ENCODE measurements at regions not wholly inside any gene's neighbourhood (a gene's known extent, or its start where the extent isn't known, plus 50 kb on each side); places are given as distances from the start of the nearest gene placed in this dataset.

DNA sequence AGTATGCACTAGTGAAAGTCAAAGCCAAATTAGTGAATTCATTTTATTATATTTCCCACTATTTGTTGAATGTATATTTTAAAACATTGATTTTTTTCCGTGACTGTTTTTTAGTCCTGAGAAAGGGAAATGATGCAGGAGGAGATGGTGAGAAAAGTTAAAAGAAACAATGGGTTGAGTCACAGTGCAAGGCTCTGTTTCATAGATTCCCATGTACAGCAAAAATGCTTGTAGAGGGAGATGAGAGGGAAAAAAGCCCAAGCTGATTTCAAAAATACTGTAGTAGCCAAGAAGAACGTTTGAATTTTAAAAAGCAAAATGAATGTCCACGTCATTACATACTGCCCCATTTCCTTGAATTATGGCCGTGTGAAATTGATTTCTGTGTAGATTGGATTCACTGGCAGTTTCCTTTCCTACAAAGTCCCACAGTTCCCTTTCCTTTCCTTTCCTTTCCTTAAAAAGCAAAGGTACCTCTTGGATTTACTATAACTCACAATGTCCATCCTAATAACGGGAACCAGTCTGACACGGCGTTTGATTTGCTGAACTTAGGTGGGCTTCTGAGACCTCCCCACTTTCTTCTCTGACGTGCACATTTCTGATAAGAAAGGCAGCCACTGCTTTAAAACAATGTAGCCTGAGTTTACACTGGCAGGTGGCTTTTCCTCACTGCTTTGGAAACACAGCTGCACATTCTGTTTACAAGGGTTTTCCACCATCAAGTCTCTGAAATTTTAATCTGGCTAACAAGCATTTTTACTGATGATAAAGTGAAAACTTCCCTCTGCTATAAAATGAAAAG lies 63.7 kb downstream of the SPCS3 start:
- no peak for DNase-seq (ENCODE audit: low read depth, low spot score)

DNA sequence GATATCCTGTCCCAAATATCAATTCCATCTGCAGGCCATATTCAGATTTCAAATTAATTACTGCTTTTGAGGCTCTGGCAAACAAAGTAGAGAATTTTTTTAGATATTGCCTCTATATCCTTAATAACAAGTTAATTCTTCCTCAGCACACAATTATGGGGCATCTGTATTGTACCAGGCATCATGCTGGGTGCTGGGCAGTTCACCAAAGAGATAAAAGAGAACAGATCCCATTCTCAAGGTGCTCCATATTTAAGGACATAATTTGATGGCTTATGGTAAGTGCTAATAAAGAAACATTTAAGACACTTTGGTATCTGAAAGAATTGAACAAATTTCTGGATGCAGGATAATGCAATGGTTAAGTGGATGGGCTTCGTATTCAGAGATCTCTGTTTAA lies 65.8 kb downstream of the SPCS3 start:
- DNase-seq (ENCODE audit: low read depth, low spot score): no peak

DNA sequence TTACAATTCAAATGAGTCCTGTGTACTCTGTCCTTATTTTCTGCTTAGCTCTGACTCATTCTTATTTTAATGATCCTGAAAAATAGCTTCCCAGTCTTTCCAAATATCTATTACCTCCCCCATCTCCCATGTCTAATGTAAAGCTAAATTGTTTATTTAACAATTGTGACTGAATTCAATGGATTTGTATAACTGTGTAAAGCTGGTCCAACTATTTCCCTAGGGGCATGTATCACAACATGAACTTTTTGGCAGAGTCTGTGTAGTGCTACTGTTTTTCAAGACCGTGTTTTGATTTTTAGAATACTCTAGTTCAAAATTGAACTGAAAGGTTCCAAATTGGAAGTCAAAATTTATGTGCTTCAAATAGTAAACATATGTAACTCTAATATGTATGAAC lies 67.8 kb downstream of the SPCS3 start:
- peak; percentile 65 for DNase-seq (ENCODE audit: low read depth, low spot score)

- no peak for DNase-seq (ENCODE audit: low read depth, low spot score)
Measured at GRCh38 chr4:176393306-176394013, 73.7 kb downstream of the SPCS3 start.

GRCh38 chr4:176400816-176401461 lies 81.2 kb downstream of the SPCS3 start:
- DNase-seq (ENCODE audit: low read depth, low spot score): no peak

DNA sequence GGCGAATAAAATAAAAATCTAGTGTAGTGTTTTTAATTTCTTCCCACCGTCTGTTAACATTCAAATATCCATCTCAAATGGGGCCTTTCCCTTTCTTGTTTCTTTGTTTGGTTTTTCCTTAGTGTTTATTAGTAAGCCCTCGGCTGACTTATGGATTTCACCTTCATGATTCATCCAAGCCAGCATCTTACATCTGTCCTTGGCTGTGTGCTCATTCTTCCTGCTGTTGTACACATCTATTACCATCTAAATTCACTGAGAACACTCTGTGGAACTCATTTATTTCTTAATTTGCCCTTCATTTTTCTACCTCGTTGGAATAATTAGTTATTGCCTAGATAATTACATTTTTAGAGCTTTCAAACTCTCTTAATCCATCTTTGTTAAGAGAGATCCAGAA lies 84.9 kb downstream of the SPCS3 start:
- no peak for DNase-seq (ENCODE audit: low read depth, low spot score)

DNA sequence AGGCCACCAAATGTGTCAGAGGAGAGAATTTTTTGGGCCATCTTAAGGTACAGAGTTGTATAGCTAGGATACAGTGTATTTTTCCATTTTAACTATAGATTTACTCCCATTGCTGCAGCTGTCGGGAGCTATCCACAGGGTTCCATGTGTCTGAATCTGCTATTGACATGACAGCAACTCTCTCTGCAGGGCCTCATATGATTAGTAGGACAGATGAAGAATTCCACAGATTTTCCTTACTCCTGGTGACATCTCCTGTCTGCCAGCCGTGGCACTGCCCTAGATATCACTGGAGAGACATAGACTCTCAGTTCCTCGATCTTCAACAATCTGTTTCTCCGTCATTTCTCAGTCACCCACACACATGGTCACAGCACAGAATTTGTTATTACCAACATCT lies 86.5 kb downstream of the SPCS3 start:
- DNase-seq (ENCODE audit: low read depth, low spot score): no peak

- DNase-seq (ENCODE audit: low read depth, low spot score): no peak
Measured at GRCh38 chr4:176406736-176407135, 87.0 kb downstream of the SPCS3 start.

- DNase-seq (ENCODE audit: low read depth, low spot score): no peak
Measured at GRCh38 chr4:176409627-176410026, 89.9 kb downstream of the SPCS3 start.

GRCh38 chr4:176413171-176413570 lies 93.4 kb downstream of the SPCS3 start:
- no peak for DNase-seq (ENCODE audit: low read depth, low spot score)

DNA sequence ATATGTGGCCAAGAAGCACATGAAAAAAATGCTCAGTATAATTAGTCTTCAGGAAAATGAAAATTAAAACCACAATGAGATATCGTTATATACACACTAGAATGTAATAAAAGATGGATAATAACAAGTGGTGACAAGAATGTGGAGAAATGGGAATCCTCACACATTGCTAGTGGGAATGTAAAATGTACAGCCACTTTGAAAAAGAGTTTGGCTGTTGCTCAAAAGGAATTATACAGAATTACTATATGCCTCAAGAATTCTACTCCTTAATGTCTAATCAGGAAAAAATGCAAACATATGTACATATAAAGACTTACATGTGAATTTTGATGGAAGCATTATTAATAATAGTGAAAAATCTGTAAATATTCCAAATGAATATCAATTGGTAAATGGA lies 102.2 kb downstream of the SPCS3 start:
- DNase-seq (ENCODE audit: low read depth, low spot score): no peak

DNA sequence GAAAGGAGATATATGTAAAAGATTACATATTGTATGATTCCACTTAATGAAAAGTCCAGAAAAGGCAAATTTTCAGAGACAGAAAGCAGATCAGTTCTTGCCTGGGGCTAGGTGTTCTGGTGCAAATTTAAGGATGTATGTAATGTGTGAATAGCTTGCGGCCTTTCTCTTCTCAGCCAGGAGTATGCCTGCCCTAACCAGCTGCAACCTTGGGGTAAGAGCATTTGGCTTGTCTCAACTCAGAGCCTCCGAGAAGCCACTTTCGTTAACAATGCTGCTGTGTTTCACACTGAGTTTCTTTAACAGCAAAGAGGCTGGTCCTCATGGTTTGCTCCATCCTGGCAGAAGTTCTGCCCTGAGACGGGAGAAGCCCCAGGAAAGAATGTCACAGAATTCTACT lies 102.7 kb downstream of the SPCS3 start:
- DNase-seq (ENCODE audit: low read depth, low spot score): no peak

DNA sequence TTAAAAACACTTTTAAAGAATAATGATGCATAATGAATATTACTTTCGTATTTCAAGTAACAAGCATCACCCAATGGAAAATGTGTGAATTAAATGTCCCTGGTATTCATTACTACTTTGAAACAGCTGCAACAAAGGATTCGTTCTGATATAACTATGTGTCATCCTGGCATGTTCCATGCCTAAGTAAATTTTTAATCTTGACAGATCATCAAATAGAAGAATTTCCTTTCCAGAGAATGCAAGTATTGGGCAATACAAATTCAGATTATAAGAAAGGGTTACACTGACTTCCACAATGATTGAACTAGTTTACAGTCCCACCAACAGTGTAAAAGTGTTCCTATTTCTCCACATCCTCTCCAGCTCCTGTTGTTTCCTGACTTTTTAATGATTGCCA lies 105.3 kb downstream of the SPCS3 start:
- DNase-seq (ENCODE audit: low read depth, low spot score): no peak

DNA sequence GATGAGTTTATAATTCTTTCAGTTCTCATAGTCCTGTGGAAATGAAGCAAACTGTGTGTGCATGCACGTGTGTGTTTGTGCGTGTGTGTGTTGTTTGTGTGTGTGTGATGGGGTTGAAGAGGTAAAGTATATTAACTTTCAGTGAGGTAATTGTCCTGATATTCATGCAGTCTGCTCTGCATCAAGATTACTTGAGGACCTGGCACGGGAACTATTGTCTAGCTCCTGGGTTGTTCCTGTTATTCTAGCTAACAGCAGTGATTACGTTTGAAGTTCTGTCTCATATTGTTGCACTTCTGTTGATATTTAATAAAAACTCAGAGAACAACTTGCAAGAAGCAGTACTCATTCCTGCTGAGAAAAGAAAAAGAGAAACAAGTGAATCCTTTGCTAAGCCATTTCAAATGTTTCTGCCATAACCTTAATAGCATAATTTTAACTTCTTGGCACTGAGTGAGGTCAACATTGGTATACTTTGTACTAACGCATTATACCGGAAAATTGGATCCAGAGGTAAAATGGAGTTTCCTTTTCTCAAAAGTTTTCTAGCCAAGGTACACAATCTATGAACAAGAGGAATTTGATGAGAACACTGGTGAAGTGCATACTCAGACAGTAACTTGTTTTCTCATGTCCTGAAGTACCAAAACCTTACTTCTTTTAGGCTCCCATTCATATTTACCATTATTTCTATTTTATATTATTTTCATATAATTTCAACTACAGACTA lies 113.2 kb downstream of the SPCS3 start:
- peak; percentile 28 for DNase-seq (ENCODE audit: low read depth, low spot score)

GRCh38 chr4:176433983-176434382 lies 114.2 kb downstream of the SPCS3 start:
- DNase-seq (ENCODE audit: low read depth, low spot score): no peak

DNA sequence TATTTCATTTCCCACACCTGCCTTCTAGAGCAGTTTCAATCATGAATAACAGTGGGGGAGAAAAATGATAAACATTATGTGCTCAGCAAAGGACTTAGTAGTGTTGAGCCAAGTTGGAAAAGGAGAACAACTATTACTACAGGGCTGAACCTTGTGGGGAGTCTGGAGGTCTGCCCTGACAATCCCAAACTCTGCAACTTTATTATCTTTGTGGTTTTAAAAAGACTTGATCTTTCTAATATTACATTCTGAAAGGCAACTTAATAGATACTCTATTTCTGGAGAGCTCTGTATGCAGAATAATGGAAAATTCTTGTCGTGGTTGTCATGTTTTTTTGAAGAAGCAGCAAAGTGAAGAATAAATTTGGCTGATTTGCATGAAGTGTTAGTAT lies 116.1 kb downstream of the SPCS3 start:
- peak; percentile 49 for DNase-seq (ENCODE audit: low read depth, low spot score)

DNA sequence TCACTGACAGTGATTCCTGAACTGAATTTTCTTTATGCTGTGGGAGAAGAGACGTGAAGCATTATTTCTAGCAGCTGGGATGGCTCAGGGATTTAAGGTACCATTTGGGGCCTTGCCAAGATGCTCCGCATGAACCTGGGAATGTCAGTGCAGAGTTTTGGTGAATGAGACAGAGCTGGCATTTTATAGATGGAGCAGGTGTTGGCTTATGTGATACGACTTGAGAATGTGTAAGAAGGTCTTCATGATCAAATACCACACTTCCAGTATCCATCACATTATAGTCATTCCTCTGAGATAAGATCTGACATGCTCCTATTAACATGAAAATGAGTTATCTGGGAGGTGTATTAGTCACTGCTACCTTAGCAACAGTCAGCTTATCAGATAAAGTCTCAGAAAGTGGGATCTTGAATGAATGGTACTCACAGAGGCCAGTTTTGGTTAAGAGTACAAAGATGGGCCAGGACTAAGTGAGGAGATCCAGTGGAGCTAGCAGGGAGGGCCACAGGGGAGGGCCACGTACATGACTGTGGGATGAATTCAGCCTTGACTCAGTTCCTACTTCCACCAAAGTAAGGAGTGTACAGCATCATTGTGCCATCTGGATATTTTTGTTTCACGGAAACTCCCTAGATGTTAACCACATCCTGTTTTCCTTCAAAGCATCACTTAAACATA lies 116.7 kb downstream of the SPCS3 start:
- no peak for DNase-seq (ENCODE audit: low read depth, low spot score)

DNA sequence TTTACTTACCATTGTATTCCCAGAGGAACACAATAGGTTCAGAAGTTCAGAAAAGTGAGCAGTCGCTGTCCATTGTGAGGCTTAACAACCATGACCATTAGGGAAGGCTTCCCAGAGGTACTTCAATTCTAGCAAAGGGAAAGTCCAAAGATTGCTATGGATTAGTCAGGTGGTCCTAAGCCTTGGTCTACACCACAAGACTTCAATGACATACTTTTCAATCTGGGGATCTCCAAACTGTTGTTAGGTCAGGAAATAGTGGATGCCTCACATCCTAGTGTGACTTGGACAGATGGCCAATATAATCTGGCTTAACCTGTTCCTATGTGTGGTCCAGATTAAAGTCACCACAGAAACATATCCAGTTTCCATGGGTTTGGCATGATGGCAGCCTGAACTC lies 118.0 kb downstream of the SPCS3 start:
- DNase-seq (ENCODE audit: low read depth, low spot score): no peak

- DNase-seq (ENCODE audit: low read depth, low spot score): no peak
Measured at GRCh38 chr4:176438401-176438800, 118.6 kb downstream of the SPCS3 start.

GRCh38 chr4:176439611-176440010 lies 119.8 kb downstream of the SPCS3 start:
- DNase-seq (ENCODE audit: low read depth, low spot score): no peak

DNA sequence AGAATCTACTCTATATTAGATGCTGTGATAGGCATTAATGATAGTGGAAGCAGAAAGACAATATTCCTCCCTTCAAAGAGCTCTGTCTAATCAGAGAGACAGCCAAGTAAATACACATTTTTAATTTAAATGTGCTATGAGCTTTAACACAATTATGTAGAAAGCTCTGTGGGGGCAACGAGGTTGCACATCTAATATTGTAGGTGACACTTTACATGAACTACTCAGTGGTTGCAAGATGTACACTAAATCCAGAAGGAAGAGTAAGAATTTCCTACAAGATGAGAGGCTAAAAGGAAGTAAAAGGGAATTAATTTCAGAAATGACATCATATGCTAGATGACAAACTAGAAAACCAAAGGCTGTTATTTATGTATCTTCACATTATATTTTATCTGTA lies 120.9 kb downstream of the SPCS3 start:
- no peak for DNase-seq (ENCODE audit: low read depth, low spot score)

DNA sequence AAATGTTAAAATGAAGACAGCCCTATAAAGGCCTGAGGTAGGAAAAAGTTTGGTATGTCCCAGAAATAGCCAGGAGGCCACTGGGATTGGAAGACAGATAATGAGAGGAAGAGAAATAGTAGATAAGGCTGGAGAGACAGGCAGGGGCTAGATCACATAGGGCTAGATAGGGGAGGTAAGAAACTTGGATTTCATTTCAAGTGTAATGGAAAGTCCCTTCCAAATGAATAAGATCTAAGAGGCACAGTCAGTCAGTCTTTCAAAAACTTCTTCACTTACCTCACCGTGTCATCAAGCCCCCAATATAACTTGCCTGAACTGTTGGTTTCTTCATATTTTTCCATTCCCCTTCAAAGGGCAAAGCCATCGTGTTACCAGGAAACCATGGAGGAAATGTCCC lies 121.8 kb downstream of the SPCS3 start:
- no peak for DNase-seq (ENCODE audit: low read depth, low spot score)

Data from smooth muscle cell of the brain vasculature (primary cell).